RWPE1 (cell line): ENCODE measurements at regions not wholly inside any gene's neighbourhood (a gene's known extent, or its start where the extent isn't known, plus 50 kb on each side); places are given as distances from the start of the nearest gene placed in this dataset.
A peak's percentile ranks its signal among the peaks of the same experiment; 100 is the strongest.

Source experiments
- CTCF ChIA-PET: fragments of 350-600 bp; sonication (Branson Sonifier 250); formaldehyde crosslinking; extraction: SDS; loops from one replicate; lab custom pipeline; 2021; lab: Yijun Ruan, JAX
- POLR2A ChIA-PET: fragments of 400-600 bp; formaldehyde crosslinking; extraction: SDS; loops from one replicate; lab custom pipeline; 2020; ENCODE audit warnings: antibody characterized with exemption; ENCODE audit not compliant: low non-redundant PET; lab: Yijun Ruan, JAX
- DNase-seq: peaks from one replicate; pipeline ENCODE4 v3.0.0; 2012; ENCODE audit warnings: low spot score
- H3K27ac ChIP-seq: fragments of 450-650 bp; 2 replicates; pipeline ENCODE4 v1.5.1; 2017
- TF ChIP-seq, protein P1 (sequence below): fragments of 450-650 bp; conservative IDR thresholded peaks from 2 replicates; pipeline ENCODE4 v1.5.1; 2017; ENCODE audit warnings: low read depth, mild to moderate bottlenecking

DNA sequence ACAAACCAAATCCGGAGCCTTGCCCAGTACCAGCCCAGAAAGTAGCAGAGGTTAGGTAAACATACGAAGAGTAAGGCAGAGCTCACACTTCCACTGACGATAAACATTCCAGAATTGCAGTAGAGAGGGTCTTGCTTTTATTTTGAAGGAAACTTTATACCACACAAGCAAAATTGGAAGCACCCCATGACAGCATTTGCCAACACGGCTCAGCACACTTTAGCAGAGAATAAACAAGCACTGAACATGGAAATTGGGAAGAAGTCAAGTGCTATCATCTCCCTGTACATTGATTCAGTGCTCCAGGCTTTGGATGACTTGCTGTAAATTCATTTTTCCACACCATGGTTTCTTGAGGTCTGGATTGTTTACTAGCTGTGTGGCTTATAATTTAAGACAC, 160.7 kb upstream of the FAM47C start:
- POLR2A ChIA-PET = no interaction called here

DNA sequence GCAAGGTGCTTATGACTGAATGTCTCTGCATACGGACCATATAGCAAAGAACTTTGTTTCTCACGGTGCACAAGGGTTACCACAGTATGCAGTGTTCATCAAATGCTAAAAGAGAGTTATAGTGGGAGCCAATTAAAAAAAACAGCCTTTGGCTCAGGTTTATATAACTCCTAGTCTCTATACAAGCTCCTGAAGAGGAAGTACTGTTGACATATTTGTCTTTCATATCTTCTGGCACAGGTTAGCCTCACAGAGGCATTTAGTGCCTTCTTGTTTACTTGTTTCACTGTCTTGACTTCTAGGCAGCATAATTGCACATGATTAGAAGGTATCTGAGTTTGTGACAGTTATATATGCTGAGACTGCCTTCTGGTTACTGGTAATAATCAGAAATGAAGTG, 158.8 kb upstream of the FAM47C start:
- TF ChIP-seq, protein P1, sequence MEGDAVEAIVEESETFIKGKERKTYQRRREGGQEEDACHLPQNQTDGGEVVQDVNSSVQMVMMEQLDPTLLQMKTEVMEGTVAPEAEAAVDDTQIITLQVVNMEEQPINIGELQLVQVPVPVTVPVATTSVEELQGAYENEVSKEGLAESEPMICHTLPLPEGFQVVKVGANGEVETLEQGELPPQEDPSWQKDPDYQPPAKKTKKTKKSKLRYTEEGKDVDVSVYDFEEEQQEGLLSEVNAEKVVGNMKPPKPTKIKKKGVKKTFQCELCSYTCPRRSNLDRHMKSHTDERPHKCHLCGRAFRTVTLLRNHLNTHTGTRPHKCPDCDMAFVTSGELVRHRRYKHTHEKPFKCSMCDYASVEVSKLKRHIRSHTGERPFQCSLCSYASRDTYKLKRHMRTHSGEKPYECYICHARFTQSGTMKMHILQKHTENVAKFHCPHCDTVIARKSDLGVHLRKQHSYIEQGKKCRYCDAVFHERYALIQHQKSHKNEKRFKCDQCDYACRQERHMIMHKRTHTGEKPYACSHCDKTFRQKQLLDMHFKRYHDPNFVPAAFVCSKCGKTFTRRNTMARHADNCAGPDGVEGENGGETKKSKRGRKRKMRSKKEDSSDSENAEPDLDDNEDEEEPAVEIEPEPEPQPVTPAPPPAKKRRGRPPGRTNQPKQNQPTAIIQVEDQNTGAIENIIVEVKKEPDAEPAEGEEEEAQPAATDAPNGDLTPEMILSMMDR = no peak
- no peak for DNase-seq
- ChIA-PET CTCF (no interaction called here), POLR2A (no interaction called here)
- no peak overlapping the region for H3K27ac ChIP-seq

More for the DNA sequence above, 160.7 kb upstream of the FAM47C start:
- TF ChIP-seq, protein P1 = no peak
- H3K27ac ChIP-seq = no peak overlapping the region
- CTCF ChIA-PET = no interaction called here
- DNase-seq = no peak

DNA sequence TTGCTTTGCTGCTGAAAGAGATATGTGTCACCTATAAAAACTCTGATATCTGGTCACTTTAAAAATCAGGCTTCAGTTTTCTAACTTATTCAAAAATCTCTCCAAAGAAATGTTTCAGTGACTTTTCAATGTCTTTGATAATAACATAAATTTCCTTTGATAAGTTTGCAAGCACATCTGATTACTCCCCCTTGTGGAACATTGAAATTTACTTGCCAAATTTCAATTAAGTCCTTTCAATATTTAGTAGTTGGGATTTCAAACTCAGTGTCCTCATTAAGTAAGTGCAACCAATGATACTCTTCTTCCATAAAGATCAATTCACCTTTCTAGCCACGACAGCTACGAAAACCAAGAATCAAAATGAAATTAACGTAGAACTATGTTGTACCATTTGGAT, 151.3 kb upstream of the FAM47C start:
- no peak for DNase-seq
- POLR2A ChIA-PET = no interaction called here
- CTCF ChIA-PET = no interaction called here
- TF ChIP-seq, protein P1 = no peak
- no peak overlapping the region for H3K27ac ChIP-seq

DNA sequence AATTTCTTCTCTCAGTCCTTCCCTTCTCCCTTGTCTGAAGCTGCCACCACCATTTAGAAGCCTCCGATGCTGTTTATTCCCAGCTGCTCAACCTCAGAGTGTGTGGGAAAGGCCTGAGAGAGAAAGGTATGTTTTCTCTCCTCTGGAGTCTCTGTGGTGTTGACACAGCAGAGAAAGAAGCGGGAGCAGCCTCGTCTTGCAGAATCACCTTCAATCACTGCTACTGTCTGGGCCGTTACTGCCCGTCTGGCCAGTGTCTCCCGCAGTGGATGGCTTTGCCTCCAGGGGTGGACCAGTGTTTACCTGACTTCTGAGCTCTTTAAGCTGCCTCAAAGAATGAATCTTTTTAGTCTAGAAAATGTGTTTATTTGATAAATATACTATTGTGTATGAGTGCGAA, 148.9 kb upstream of the FAM47C start:
- ChIA-PET POLR2A (no interaction called here), CTCF (no interaction called here)
- no peak overlapping the region for H3K27ac ChIP-seq
- TF ChIP-seq, protein P1 = no peak
- DNase-seq = no peak

DNA sequence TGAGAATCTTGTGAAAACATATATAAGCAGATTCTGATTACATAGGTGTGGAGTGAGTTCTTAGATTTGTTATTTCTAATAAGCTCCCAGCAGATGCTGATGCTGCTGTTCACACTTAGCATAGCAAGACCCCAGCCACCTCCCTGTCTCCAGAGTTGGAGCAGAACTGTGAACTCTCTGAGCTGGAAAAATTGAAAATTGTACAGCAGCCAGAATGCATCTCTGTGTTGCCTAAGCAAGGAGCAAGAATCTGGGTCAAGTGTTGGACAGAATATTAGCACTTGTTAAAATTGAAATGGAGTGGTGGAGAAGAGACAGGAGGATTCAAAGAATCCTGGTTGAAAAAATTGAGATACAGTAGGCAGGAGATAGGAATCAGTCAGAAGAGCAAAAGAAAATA, 146.6 kb upstream of the FAM47C start:
- ChIA-PET POLR2A (no interaction called here), CTCF (no interaction called here)
- H3K27ac ChIP-seq = no peak overlapping the region
- TF ChIP-seq, protein P1 = no peak
- DNase-seq = no peak

DNA sequence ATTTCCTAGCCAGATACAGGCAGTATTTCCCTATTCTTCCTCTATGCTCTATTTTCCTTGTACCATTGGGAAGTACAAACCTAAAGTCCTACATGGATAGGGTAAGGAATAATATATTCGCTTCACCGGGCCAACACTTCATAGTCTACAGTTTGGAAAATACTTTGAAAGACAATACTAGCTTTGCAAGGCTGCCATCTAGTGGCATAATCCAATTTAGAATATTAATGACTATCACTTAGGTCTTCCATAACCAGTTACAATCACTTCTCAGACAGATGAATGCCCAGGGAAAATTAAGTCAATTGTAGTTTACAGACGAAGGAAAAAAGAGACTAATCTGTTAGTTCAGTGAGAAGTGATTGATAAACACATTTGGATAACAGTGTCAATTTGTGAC, 141.0 kb upstream of the FAM47C start:
- no peak overlapping the region for H3K27ac ChIP-seq
- peak; percentile 1 for DNase-seq
- ChIA-PET CTCF (interaction anchor here (0.6 to 1.1 kb wide), 3 partner anchors 29 to 976 kb away, joined by 3 to 5 read pairs (median 5); no protein-coding TSS in a partner anchor), POLR2A (no interaction called here)
- TF ChIP-seq, protein P1 = peak; percentile 46

DNA sequence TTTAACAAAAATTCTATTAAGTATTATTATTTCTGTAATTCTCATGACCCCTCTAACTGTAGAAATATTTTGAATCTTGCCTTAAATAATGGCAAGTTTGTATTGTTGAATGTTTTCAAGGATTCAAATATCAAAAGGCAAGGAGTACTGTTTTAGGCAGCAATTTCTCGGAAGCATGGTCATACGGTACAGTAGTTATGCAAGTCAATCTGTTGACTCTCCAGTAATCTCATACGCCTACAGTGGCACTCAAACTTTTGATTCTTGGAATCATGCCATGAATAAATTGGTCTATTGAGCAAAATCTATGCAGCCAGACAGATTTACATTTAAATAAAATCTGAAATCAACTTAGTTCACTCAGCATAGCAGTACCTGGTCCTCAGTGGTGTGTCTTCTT, 139.6 kb upstream of the FAM47C start:
- POLR2A ChIA-PET = no interaction called here
- TF ChIP-seq, protein P1 = no peak
- CTCF ChIA-PET = no interaction called here
- no peak for DNase-seq
- no peak overlapping the region for H3K27ac ChIP-seq
